GM18502 (cell line): ENCODE measurements at regions not wholly inside any gene's neighbourhood (a gene's known extent, or its start where the extent isn't known, plus 50 kb on each side); places are given as distances from the start of the nearest gene placed in this dataset.

ENCODE experiments used
- ATAC-seq: cut with Tn5 transposase; IDR thresholded peaks from one replicate; pipeline ENCODE4 v1.9.1; 2021; ENCODE audit warnings: mild to moderate bottlenecking; ENCODE audit not compliant: unreplicated experiment, poor library complexity

DNA sequence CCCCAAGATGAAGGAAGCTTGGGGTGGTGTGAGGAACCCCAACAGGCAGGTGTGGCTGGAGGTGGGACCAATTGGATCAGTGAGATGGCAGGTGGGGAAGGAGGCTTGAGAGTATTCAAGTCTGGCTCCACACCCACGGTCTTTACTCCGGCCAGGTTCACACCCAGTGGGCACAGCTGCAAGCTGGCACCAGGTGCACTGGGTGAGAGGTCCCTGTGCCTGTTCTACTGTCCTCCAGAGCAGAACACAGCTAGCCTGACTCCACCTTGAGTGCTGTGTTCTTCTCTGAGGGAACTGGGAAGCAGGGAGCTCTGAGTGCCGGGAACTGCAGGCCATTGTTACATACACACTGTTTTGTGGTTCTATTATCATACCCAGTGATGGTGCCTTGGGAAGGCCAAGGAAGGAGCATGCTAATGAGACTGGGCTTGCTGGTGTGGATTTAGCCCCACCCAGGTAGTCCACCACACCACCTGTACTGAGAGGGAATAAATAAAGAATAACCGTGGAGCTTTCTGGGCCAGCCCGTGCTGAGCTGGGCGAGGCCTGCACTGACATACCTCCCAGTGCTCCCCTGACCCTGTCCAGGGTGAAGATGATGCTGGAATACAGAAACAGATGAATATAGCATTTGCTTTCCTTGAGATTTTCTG lies 93.4 kb downstream of the ABHD5 start:
- no peak for ATAC-seq

- no peak for ATAC-seq
These were observed 93.9 kb downstream of the ABHD5 start for GRCh38 chr3:43784640-43785011.

GRCh38 chr3:43785551-43785950 lies 94.8 kb downstream of the ABHD5 start:
- ATAC-seq = no peak

GRCh38 chr3:43786102-43786501 lies 95.4 kb downstream of the ABHD5 start:
- ATAC-seq = no peak

GRCh38 chr3:43786526-43787305 lies 96.0 kb downstream of the ABHD5 start:
- ATAC-seq = no peak

DNA sequence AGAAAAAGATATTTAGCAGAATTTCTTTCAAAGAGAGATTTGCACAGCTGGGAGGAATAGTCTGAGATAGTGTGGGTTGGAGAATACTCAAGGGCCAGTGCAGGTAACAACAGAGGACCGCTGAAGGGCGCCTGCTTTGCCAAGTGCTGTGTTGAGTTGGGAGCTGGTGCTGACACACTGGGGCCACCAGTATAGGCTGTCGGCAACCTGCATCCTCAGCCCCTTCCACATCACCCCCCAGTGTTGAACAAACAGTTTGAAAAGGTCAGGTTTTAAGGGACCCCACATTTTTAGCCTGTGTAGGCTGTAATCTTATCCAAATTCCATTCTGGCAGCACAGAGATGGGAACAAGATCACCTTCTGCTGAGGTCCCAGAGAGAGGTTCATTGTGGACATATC lies 96.6 kb downstream of the ABHD5 start:
- ATAC-seq = no peak

DNA sequence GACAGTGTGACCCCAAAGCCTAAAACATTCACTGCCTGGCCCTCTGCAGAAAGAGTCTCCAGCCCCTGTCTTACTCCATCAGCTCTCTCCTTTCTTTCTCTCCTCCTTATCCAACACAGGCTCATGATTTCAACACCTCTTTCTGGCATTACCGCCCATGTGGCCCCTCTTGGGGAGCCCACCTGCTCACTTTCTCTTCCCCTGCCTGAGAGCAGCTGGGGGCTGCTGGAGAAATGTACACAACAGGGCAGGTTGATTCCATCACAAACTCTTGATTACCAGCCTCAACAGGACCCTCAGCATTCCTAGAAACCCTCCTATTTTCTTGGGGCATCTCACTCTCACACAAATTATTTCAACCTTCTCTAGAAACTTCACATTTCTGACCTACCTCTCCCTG lies 98.3 kb downstream of the ABHD5 start:
- no peak for ATAC-seq

DNA sequence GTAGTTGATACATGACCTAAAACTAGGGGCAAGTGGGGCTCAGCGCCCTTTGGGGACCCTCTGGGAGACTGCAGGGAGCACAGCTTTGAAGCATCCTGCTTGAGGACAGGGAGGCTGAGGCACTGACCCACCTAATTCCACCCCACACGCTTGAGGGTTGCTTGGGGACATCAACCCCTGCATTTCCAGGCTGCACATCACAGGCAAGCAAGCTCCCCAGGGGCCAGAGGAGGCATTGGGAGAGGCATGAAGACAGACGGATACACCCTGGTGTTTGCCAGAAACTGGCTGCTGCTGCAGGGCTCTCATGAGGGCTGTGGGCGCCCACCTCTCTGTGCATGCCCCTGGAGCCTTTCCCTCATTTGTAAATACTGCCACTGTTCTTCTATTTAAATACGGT lies 99.3 kb downstream of the ABHD5 start:
- ATAC-seq = no peak

DNA sequence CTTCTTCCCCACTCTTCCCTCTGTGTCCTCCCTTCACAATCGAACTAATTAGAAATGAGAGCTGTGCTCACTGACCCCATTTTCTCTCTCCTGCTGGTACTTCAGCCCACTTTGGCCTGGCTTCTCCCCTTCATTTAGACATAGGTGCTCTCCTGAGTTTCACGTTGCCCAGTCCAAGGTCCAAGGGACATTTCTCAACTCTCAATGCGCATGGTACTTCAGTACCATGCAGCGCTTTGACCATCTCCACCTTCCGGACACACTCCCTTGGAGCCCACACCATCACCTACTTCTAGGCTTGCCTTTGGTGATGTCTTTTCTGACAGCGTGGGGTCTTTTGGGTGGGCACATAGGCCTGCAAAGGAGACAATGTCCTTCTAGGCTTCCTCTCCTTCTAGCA lies 99.7 kb downstream of the ABHD5 start:
- ATAC-seq = no peak

DNA sequence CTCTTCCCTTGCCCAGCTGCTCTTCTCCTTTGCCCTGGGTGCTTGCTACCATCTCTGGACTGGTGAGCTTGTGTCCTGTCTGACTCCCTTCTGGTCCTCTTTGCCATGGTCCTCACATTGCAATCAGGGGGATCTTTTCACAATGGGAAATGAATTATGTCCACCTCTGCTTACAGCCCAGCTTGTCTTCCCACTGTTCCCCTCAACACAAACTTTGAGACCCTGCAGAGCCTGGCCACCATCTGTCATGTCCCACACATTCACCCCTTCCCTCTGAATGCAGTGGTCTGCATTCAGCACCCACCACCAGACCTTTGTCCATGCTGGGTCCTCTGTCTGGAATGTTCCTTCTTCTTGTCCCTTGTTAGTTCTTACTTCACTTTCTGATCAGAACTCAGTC lies 100.5 kb downstream of the ABHD5 start:
- no peak for ATAC-seq

GRCh38 chr3:43792904-43793303 lies 102.2 kb downstream of the ABHD5 start:
- ATAC-seq = no peak

DNA sequence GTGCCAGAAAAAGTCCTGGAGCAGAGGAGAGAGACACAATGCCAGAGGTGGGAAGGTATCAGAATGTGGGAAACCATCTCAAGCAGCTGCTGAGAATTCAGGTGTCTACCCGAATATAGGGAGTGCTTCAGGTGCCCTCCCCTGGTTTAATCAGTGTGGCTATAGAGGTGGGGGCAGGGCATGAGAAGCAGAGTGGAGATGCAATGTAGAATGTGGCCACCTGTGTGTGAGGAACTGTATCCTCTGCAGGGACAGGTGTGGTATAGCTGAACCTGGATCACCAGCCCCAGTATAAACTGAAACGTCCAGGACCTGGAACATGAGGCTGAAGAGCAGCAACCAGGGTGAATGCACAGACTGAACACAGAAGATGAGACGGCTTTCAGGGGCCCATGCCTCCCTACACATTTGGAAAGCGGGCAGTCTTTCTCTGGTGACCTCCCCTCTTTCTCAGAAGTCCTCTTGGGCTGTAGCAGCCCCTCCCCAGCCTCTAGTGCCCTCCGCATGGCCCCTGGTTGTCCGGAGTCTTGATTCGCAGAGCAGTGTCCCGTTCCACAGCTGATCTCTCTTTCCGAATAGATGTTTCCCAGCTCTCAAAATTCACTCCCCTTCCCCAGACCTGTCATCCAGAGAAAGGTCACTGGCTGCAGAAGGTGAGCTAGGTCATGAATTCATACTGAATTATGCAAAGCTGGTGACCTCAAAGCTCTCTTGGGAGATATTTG lies 103.1 kb downstream of the ABHD5 start:
- no peak for ATAC-seq

DNA sequence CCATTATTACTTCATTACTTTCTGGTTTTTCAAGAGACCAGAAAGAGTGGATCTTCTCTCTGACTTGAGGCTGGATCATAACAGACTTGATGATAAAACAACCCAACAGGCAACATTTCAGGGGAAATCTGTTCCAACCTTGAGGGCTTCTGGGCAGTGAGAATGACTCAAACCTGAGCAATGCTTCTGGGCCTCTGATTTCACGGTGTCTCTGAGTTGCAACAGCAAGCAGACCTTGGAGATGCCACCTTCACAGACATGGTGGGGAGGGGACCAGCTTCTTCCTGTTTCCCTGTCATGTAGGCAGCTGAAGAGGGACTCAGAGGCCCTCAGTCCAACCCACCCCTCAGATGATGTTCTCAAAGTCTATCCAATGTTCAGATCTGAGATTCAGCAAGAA lies 104.0 kb downstream of the ABHD5 start:
- ATAC-seq = no peak

- ATAC-seq = no peak
These were observed 104.8 kb downstream of the ABHD5 start for GRCh38 chr3:43795491-43795890.

- no peak for ATAC-seq
These were observed 105.4 kb downstream of the ABHD5 start for GRCh38 chr3:43796041-43796596.

DNA sequence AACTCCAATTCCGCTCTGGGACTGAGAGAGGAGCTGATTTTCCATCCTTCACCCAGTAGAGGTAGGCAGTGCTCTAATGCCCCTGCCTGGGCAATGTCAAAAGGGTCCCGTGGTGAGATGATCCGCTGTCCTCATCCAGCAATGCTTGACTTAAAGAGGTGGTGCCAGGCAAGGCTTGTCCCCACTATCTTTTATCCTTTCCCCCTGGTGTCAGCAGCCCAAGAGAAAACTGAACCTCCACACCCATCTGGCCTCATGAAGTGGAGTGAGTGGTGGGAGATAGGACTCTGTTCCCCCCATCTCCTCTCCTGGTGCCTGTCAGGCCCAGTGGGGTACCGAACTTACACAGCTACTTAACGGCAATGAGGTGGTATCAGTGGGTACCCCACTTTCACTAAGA lies 107.1 kb downstream of the ABHD5 start:
- no peak for ATAC-seq

- ATAC-seq = no peak
These were observed 120.1 kb downstream of the ABHD5 start for GRCh38 chr3:43810797-43811196.

DNA sequence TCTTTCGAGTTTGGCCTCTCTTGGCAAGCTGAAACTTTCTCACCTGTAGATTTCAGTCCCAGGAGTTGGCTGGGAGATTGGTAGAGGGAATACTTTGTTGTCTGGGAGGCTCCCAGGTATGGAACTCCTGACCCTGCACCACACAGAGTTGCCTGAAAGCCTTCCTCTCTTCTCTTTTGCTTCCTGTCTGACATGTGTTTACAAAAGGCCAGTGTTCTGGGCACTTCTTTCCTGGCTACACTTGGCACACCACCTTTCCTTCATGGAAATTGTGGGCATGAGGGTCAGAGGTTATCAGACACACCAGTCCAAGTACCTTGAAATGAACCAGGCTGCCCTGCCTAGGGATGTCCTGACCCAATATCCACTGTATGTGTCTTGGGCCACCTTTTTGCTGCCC lies 123.7 kb downstream of the ABHD5 start:
- ATAC-seq = no peak

DNA sequence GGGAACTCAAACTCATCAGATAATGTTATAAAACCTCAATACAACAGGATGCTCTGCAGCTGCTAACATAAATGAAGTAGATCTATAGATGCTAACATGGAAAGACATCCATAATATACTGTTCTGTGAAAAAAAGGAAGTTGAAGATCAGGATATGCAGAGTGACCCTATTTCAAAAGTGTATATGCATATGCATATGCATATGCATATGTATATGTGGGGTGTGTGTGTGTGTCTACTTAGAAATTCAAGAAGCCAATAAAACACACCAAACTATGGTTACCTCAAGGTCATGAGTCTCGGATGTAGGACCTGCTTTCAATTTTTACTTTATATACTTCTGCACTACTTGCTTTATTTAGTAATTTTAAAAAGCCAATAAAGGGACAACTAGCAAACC lies 125.6 kb downstream of the ABHD5 start:
- ATAC-seq = no peak

DNA sequence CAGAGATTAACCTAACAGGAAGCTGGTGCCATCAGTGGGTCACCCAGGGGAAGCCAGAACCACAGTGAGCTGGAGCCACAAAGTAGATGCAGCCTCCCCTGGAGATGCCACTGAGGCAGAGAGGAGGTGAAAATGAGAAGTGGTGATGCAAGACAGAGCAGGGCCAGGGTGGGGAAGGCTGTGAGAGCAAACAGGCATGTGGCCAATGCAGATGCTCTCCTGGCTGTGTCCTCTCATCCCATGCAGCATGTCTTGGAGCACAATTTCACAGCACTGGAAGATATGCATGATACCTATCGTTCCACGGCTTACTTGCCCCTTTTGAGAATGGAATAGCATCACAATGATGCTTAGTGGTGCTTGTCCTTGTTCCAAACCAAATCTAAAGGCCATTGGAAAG lies 126.3 kb downstream of the ABHD5 start:
- no peak for ATAC-seq

- no peak for ATAC-seq
These were observed 127.1 kb downstream of the ABHD5 start for GRCh38 chr3:43817825-43818224.
